Liver (tissue), 3 donors: ENCODE measurements at regions not wholly inside any gene's neighbourhood (a gene's known extent, or its start where the extent isn't known, plus 50 kb on each side); places are given as distances from the start of the nearest gene placed in this dataset.

ENCODE experiments used
- ATF3 ChIP-seq: IDR thresholded peaks from 2 replicates; pipeline ENCODE4 v1.6.1; 2016; ENCODE audit warnings: antibody characterized with exemption
- CTCF ChIP-seq: fragments of 150-350 bp; IDR thresholded peaks from 2 replicates; pipeline ENCODE4 v1.5.1; 2017; ENCODE audit warnings: improper control_type of control experiment, low read depth, low read length; ENCODE audit not compliant: missing input control
- EGR1 ChIP-seq, 2 donors: IDR thresholded peaks; 2 replicates each; pipeline ENCODE4 v1.6.1; 2016 to 2018; ENCODE audit warnings: antibody characterized with exemption in 2 of 2, low read depth in 2 of 2
- HNF4A ChIP-seq, 2 donors: conservative IDR thresholded peaks; 2 replicates each; pipeline ENCODE4 v1.6.1; 2016; ENCODE audit warnings: antibody characterized with exemption in 2 of 2, mild to moderate bottlenecking in 2 of 2
- JUND ChIP-seq, 2 donors: IDR thresholded peaks; 2 replicates each; pipeline ENCODE4 v1.6.1; 2016; ENCODE audit warnings: antibody characterized with exemption in 2 of 2
- MAX ChIP-seq: IDR thresholded peaks from 2 replicates; pipeline ENCODE4 v1.6.1; 2016; ENCODE audit warnings: antibody characterized with exemption
- NR2F2 ChIP-seq: IDR thresholded peaks from 2 replicates; pipeline ENCODE4 v1.6.1; 2016; ENCODE audit warnings: antibody characterized with exemption
- RAD21 ChIP-seq, 2 donors: IDR thresholded peaks; 2 replicates each; pipeline ENCODE4 v1.6.1; 2016; ENCODE audit warnings: antibody characterized with exemption in 2 of 2, mild to moderate bottlenecking in 2 of 2
- REST ChIP-seq: IDR thresholded peaks from 2 replicates; pipeline ENCODE4 v1.6.1; 2016; ENCODE audit warnings: antibody characterized with exemption, mild to moderate bottlenecking
- SP1 ChIP-seq: IDR thresholded peaks from 2 replicates; pipeline ENCODE4 v1.6.1; 2018; ENCODE audit warnings: antibody characterized with exemption, mild to moderate bottlenecking
- TAF1 ChIP-seq: conservative IDR thresholded peaks from 2 replicates; pipeline ENCODE4 v1.6.1; 2016; ENCODE audit warnings: antibody characterized with exemption, mild to moderate bottlenecking
- YY1 ChIP-seq: IDR thresholded peaks from 2 replicates; pipeline ENCODE4 v1.6.1; 2016; ENCODE audit warnings: antibody characterized with exemption, mild to moderate bottlenecking
- ZBTB33 ChIP-seq: IDR thresholded peaks from 2 replicates; pipeline ENCODE4 v1.6.1; 2016; ENCODE audit warnings: antibody characterized with exemption
- donor health status: healthy.
- donor health status: healthy.

GRCh38 chr5:62689599-62690368, 111.2 kb downstream of the LRRC70 start:
- TF ChIP-seq CTCF (no peak), REST (no peak), RAD21 (IDR thresholded peaks at IDR 0.05) (no peak), JUND (IDR thresholded peaks at IDR 0.05) (no peak), NR2F2 (no peak), YY1 (no peak), ATF3 (no peak), TAF1 (no peak), EGR1 (IDR thresholded peaks at IDR 0.05; ENCODE audit: low read depth in 2 of 2) (no peak), ZBTB33 (no peak), SP1 (no peak), HNF4A (conservative IDR thresholded peaks at IDR 0.05) (no peak), MAX (no peak)
